Fibroblast of skin of abdomen (primary cell): ENCODE measurements at regions not wholly inside any gene's neighbourhood (a gene's known extent, or its start where the extent isn't known, plus 50 kb on each side); places are given as distances from the start of the nearest gene placed in this dataset.

Experiments
- DNase-seq: peaks from one replicate; pipeline ENCODE4 v3.0.0-alpha.2; 2013

- DNase-seq: no peak
These were observed 212.1 kb upstream of the ROBO2 start for GRCh38 chr3:76827701-76828226.

DNA sequence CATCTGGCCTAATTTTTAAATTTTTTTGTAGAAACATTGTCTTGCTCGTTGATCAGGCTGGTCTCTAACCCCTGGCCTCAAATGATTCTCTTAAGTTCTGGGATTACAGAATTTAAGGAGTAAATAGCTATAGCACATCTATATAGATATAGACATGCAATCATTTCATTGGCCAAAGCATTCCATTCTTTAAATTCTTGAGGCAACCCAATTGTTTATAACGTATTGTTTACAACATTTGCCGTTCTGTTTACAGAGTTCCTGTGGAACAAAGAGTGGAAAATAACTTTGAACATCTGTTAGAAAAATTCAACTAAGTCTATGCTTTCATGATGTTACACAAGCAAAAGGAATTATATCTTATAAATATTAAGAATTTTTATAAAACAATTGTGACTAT lies 205.2 kb upstream of the ROBO2 start:
- DNase-seq: peak; percentile 2

GRCh38 chr3:76841747-76842146 lies 198.2 kb upstream of the ROBO2 start:
- DNase-seq: peak; percentile 21

DNA sequence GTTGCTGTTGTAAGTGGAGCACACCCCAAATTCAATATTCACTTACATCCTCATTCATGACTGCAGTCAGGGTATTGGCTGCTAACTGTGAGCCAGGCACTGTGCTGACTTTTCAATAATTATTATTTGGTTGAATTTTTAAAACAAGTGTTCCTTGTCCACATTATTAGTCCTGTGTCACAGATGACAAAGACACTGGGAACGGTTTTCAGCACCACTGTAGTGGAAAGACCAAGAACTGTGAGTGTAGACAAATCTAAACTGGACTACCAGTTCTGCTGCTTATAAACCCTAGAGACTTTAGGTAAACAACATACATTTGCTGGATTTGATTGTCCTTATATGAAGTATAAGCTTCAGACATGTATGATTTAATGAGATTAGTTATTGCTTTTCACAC lies 197.7 kb upstream of the ROBO2 start:
- DNase-seq: no peak

DNA sequence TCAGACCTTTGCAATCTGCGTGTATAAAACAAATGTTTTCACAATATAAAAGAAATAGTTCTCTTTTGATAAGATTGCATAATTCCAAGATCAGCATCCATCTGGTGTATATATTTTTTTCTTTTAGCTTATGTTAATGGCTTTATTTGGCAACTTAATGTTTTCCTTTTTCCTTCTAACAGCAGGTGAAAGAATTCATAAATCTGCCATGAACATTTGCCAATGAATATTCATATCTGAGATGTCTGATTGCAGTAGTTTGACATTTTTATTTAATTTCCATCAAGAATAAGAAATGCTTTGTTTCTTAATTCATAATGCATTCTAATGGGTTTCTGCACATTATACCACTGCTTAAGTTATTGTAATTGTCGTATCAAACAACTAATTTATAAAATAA lies 184.4 kb upstream of the ROBO2 start:
- no peak for DNase-seq

GRCh38 chr3:76859596-76859995 lies 180.3 kb upstream of the ROBO2 start:
- peak; percentile 21 for DNase-seq

DNA sequence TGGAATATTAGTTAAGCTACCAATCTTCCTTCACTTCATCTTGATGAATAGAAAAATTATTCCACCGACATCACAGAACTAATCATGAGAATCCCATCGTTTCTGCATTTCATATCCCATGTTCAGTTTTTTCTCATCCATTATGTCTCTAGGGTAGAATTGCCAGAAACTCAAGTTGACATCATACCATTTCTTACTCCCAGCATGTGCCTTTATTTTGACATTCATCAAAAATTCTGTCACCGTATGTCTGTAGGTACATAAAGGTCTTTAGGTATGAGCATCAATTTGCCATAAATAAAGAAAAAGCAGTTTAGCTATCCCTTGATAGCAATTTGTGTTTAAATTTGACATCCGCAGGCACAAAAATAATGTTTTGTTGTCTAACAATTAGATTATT lies 175.5 kb upstream of the ROBO2 start:
- DNase-seq: no peak

DNA sequence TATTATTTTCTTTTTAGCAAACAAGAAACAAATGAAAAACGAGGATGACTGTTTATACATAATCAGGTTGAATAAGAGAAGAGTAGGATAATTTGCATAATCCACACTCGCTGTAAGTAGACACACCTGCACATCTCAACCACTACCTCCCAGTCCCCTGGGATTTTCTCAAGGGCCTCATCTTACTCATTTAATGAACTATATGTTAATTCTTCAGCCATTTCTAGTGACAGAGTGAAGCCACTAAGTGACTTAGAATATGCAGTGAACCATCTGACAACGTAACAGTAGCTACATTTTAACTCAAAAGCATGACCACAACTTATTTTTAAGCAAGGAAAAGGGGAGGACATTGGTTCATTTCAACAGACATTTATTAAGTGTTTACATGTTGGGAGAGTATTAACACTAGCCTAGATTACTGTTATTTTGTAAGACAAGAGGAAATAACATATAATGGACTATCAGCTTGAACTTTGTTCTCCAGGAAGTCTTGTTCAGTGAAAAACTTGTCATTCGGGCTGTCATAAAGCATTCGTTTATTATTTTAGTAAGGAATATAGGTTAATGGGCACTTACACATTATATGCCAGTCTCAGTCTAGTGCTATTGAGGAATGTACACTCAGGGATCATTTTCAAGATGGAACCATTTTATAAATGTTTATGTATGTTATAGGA lies 173.0 kb upstream of the ROBO2 start:
- no peak for DNase-seq

- no peak for DNase-seq
These were observed 170.0 kb upstream of the ROBO2 start for GRCh38 chr3:76869726-76870384.

GRCh38 chr3:76871655-76872054 lies 168.2 kb upstream of the ROBO2 start:
- DNase-seq: no peak

GRCh38 chr3:76872999-76873398 lies 166.9 kb upstream of the ROBO2 start:
- no peak for DNase-seq

DNA sequence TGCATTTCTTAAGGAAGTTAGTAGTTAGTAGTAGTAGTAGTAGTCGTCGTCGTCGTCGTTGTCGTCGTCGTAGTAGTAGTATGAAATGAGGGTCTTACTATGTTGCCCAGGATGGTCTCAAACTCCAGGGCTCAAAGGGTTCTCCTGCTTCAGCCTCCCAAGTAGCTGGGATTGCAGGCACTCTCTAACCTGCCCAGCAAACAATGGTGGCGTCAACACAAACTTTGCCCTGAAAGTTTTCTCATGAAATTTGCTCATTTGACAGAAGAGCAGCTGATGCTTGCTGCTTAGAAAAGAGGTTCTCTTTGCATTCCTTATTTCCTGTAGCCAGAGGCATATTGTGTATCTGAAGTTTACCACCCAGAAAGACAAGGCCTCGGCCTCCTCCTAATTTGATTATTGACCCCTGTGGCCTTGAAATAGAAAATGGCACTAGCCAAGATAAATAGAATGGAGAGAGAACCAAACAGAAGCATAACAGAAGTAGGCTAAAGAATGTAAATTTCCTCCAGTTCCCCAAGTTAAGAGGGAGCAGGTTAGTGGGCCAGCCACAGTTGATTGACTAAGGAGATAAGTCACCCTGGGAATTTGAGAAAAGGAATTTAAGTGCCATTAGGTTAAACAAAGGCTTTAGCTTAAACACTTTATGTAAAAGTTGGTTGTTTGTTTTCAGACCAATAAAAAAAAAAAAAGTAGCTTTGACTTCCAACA lies 166.2 kb upstream of the ROBO2 start:
- DNase-seq: no peak

DNA sequence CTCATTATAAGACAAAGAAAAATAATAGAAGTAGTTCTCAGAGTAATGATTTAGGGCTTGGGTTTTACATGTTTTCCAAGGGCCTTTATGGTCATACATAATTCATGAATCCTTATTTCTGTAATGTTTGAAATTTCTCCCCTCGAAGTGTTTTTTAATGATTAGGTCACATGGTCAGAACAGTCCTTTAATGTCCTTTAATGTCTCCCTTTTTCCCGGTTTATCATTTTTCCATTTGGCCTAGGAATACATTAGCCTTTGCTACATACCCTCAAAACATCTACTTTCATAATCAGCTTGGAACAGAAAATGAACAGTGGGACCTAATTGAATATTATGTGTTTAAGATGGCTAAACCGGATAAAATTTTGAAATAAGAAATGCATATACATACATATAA lies 159.9 kb upstream of the ROBO2 start:
- no peak for DNase-seq

GRCh38 chr3:76886761-76887500 lies 153.0 kb upstream of the ROBO2 start:
- no peak for DNase-seq

DNA sequence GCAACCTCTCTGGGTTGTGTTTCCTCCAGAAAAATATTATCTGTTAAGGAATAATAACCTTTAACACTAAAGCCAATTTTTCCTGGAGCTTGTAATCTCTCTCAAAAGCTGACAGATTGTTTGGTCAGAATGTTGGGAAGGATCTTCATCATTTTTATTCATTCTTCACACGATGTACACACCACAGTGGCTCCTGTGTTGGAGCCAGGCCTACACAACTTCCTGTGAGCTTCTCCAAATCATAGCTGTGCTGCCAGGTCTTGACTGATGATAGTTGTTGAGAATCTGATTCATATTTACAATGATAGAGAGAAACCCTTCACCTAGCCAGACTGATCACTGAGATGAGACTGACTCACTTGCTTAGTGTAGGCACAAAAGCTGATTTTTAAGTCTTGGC lies 151.0 kb upstream of the ROBO2 start:
- no peak for DNase-seq

DNA sequence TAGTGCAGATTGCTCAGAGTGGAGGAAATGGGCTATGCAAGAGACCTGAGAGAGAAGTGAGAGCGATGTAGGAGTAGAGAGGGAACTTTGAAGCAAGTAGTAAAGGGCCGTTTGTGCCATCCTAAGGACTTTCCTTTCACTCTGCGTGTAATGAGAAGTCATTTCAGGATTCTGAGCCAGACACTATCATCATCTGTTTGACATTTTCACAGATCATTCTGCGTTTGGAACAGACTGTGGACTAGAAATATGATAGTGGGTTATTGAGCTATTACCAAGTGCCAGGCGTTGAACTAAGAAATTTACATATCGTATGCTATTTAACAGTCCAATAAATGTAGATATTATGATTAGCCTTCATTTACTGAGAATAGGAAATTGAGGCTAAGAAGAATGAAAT lies 150.0 kb upstream of the ROBO2 start:
- no peak for DNase-seq

DNA sequence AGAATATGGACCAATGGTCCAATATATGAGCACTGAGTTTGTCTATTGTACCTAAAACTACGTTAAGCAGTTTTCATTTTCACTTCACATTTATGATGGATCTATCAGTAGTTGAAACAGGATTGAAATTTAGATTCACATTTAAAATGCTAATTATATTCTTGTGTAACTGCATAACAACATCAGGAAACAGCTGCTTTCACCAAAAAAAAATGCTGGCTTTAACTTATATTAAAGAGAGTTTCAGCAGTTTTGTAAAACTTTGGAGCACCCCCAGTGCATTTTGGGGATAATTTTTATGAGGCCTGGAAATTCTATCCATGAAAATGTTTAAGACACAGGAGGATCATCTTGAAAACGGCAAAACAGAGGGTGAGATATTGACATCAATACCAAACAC lies 142.8 kb upstream of the ROBO2 start:
- no peak for DNase-seq

DNA sequence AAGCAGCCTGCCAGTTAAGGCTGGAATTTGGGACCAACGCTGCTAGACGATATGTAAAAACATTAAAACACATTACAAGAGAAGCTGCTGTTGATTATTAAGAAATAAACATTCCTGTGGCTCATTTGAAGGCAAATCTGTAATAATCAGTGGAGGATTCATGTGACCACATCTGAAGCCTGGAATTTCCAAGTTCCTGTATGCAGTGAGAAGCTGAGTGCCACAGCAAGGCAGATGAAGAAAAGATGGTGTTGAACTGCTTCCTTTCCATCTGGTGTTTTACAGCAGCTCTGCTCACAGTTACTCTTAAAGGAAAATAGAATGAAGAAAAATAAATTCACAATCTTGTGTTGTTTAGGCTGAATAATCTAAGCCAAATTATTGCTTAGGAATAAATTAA lies 139.3 kb upstream of the ROBO2 start:
- DNase-seq: peak; percentile 63

DNA sequence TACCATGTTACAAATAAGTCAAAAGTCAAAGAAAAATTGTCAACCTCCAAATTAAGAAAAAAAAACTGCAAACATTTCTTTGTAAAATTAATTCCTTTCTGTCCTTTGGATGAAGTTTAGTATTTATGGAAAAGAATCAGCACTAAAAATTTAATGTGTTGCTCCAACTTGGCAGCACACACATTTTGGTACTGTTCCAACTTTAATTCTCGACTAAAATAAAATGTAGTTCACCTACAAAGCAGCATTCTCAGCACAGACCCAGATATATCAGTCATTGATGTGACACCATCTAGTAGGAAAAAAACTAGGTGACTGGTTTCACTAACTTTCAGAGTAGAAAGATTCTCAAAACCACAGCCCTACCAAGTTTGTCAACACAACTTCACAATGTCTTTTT lies 131.7 kb upstream of the ROBO2 start:
- no peak for DNase-seq

DNA sequence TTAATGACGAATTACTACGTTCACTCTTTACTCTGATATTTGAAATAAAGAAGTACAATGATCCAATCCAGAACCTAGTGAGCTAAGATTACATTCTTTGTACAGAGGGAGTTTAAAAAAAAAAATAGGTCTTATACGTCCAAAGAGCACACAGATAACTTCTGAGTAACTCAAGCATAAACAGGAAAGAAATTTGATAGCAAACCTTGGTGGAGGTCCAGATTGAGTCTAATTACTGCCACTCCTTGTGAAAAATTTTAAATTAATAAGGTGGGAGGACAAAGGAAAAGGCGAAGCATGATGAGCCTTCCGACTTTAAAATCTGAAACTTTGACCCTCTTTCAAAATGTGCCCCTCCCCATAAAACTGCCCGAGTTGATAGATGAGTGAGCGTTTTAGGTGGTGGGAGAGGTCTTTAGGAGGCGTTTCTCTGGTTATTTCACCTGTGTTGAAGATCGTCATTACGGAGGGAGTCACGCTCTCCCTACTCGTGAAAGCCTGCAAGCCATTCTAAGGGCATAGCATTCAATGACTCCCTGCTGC lies 127.0 kb upstream of the ROBO2 start:
- no peak for DNase-seq

DNA sequence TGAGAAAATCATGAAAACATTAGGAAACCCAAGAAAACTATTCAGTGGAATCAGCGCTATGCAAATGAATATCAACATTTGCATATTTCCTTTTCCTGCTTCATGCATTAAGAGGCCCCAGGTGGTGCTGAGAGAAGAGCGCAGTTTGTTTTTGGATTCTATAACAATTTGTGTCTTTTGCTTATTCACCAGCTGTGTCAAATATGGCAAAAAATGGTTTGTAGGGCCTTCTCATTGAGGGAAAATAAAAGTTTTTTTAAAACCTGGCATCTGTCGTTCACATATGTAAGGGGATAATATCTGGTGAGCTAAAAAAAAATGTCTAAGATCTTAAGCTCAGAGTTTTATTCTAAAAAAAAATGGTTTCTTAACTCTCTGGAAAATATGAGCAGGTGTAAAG lies 122.5 kb upstream of the ROBO2 start:
- no peak for DNase-seq

GRCh38 chr3:76920511-76920910 lies 119.4 kb upstream of the ROBO2 start:
- DNase-seq: no peak

GRCh38 chr3:76923485-76923884 lies 116.4 kb upstream of the ROBO2 start:
- no peak for DNase-seq
